ENCODE measurements at regions not wholly inside any gene's neighbourhood (a gene's known extent, or its start where the extent isn't known, plus 50 kb on each side); places are given as distances from the start of the nearest gene placed in this dataset.

DNA sequence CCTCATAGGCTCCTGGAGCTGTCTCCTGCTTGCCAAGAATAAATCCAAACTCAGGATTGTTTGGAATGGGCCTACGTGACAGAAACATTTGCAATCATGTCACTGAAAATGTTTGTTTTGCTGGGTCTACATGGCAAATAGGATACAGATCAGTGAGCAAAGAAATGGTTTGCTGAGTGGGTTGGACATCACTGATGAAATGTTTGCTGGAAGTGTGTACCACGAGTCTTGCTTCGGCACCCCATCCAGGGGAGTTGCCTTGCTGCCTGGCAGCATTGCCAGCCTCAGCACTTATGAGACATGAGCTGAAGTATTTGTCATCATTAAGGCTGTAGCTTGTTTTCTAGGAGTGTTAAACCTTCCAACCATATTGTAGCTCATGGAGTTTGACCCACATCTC, 213.3 kb upstream of the CFAP20DC start:
- Mint-ChIP-seq H3K9me3 (ENCODE audit: low read depth) (peaks cover 6% of the 10 kb centered on the region), H3K4me3 (ENCODE audit: low read depth) (no peak overlapping the region), H3K36me3 (ENCODE audit: insufficient read depth) (no peaks in the 10 kb centered on the region), H3K4me1 (ENCODE audit: low read depth) (peaks cover 6% of the 10 kb centered on the region), H3K27ac (no peak overlapping the region), H3K27me3 (no peaks in the 10 kb centered on the region)
- no peak for DNase-seq (ENCODE audit: low spot score, unreplicated experiment)
- TF ChIP-seq, protein P1, sequence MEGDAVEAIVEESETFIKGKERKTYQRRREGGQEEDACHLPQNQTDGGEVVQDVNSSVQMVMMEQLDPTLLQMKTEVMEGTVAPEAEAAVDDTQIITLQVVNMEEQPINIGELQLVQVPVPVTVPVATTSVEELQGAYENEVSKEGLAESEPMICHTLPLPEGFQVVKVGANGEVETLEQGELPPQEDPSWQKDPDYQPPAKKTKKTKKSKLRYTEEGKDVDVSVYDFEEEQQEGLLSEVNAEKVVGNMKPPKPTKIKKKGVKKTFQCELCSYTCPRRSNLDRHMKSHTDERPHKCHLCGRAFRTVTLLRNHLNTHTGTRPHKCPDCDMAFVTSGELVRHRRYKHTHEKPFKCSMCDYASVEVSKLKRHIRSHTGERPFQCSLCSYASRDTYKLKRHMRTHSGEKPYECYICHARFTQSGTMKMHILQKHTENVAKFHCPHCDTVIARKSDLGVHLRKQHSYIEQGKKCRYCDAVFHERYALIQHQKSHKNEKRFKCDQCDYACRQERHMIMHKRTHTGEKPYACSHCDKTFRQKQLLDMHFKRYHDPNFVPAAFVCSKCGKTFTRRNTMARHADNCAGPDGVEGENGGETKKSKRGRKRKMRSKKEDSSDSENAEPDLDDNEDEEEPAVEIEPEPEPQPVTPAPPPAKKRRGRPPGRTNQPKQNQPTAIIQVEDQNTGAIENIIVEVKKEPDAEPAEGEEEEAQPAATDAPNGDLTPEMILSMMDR (IDR thresholded peaks at IDR 0.05; ENCODE audit: unreplicated experiment), result no peak

DNA sequence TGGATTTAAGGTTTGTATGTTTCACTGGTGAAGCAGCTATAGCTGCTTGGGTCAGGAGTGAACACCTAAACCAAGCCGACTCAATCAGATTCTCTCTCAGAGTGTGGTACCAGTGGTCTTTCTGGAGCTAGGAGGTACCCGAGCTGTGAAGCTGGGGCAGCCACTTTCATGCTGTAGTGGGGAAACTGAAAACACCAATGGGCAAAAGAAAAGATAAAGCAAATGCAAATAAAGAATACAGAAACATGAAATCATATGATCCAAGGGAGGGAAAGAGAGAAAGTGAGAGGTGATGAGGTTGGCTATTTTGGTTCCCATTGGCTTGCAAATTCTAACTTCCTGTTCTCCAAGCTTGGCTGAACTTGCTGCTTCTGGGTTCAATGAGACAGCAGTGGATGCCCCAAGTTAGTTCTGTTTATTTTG, 212.3 kb upstream of the CFAP20DC start:
- no peaks in the 10 kb centered on the region for H3K27me3 Mint-ChIP-seq
- H3K4me1 Mint-ChIP-seq (ENCODE audit: low read depth), result peaks cover 6% of the 10 kb centered on the region
- DNase-seq (ENCODE audit: low spot score, unreplicated experiment), result no peak
- TF ChIP-seq, protein P1 (IDR thresholded peaks at IDR 0.05; ENCODE audit: unreplicated experiment), result no peak
- no peak overlapping the region for H3K27ac Mint-ChIP-seq
- H3K36me3 Mint-ChIP-seq (ENCODE audit: insufficient read depth), result no peaks in the 10 kb centered on the region
- H3K9me3 Mint-ChIP-seq (ENCODE audit: low read depth), result peaks cover 6% of the 10 kb centered on the region
- no peak overlapping the region for H3K4me3 Mint-ChIP-seq (ENCODE audit: low read depth)

DNA sequence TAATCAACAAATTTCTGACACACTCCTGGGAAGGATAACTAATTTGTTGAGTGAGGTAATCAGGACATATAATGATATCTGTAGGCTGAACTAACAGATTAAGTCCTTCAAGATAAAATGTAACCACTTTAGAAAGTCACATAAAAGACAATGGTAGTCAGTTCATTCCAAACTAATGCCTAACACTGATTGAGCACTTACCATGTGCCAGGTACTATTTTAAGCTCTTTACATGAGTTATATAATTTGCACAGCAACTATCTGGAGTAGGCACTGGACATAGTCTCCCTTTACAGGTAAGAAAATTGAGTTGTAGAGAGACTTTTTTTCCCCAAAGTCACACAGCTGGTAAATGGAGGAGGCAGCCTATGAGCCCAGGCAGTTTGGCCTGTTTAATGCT, 211.2 kb upstream of the CFAP20DC start:
- Mint-ChIP-seq H3K4me3 (ENCODE audit: low read depth) (no peak overlapping the region), H3K9me3 (ENCODE audit: low read depth) (peaks cover 6% of the 10 kb centered on the region), H3K27ac (peak overlapping the region; percentile 1), H3K4me1 (ENCODE audit: low read depth) (peaks cover 6% of the 10 kb centered on the region), H3K36me3 (ENCODE audit: insufficient read depth) (no peaks in the 10 kb centered on the region), H3K27me3 (no peaks in the 10 kb centered on the region)
- no peak for DNase-seq (ENCODE audit: low spot score, unreplicated experiment)
- TF ChIP-seq, protein P1 (IDR thresholded peaks at IDR 0.05; ENCODE audit: unreplicated experiment), result no peak

DNA sequence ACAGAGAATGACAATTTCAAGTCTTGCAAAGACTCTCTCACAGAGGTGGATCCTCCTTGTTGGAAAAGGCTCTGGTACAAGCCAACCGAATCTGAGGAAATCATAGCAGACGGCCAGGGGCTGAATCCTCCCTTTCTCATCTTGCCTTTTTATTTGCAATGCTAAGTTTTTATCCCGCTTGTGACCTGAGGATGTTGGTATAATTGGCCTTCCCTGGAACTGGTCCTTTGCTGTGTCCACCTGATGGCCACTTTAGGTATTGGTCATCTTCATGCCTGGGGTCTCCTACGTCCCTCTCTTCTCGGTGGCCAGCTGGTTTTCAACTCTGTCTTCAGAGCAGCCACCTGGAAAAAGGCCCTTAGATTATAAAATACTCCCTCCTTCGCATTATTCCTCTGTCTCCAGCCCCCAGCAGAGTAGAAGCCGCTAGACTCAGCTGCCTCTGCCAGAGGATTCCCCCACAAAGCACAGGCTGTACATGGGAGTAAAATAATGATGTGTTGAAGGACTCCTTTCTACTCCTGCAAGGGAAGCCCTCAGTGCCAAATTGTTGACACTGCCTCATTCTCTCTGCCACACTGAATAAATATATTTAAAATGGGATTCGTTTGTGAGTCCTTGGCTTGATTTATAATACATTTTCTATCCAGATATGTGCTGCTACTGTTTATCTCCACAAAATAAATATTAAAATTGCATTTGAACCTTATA, 208.9 kb upstream of the CFAP20DC start:
- TF ChIP-seq, protein P1 (IDR thresholded peaks at IDR 0.05; ENCODE audit: unreplicated experiment), result no peak
- no peak for DNase-seq (ENCODE audit: low spot score, unreplicated experiment)
- no peaks in the 10 kb centered on the region for H3K9me3 Mint-ChIP-seq (ENCODE audit: low read depth)
- no peak overlapping the region for H3K27ac Mint-ChIP-seq
- no peak overlapping the region for H3K4me3 Mint-ChIP-seq (ENCODE audit: low read depth)
- H3K4me1 Mint-ChIP-seq (ENCODE audit: low read depth), result peaks cover 6% of the 10 kb centered on the region
- H3K27me3 Mint-ChIP-seq, result no peaks in the 10 kb centered on the region
- no peaks in the 10 kb centered on the region for H3K36me3 Mint-ChIP-seq (ENCODE audit: insufficient read depth)

DNA sequence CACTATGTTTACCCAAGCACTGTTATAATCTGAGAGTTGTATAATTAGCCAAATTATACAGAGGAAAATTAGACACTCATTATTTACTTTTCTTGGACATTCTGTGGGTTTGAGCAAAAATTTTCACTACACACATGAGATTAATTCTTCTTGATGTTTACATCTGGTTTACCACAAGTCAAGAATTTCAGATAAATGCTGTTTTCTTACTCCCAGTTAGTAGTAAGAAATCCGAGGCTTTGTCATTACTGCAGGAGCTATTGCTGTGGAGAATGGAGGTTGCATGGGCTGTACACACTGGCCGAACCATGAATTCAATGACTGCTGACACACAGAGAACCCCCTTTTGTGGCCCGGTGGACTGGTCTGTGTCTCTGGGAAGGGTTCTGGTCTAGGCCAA, 207.7 kb upstream of the CFAP20DC start:
- Mint-ChIP-seq H3K36me3 (ENCODE audit: insufficient read depth) (no peaks in the 10 kb centered on the region), H3K4me1 (ENCODE audit: low read depth) (peaks cover 6% of the 10 kb centered on the region), H3K27ac (no peak overlapping the region), H3K4me3 (ENCODE audit: low read depth) (no peak overlapping the region), H3K27me3 (no peaks in the 10 kb centered on the region), H3K9me3 (ENCODE audit: low read depth) (no peaks in the 10 kb centered on the region)
- DNase-seq (ENCODE audit: low spot score, unreplicated experiment), result no peak
- TF ChIP-seq, protein P1 (IDR thresholded peaks at IDR 0.05; ENCODE audit: unreplicated experiment), result no peak

Data from progenitor cell of endocrine pancreas (in vitro differentiated cells).